ENCODE measurements at regions not wholly inside any gene's neighbourhood (a gene's known extent, or its start where the extent isn't known, plus 50 kb on each side); places are given as distances from the start of the nearest gene placed in this dataset.

- intact Hi-C loops (cut with DNase I): no loop called here
- ATAC-seq (no peak), DNase-seq (ENCODE audit: missing footprints) (no peak)
These were observed 61.6 kb upstream of the GZMB start for GRCh38 chr14:24695265-24696241.

DNA sequence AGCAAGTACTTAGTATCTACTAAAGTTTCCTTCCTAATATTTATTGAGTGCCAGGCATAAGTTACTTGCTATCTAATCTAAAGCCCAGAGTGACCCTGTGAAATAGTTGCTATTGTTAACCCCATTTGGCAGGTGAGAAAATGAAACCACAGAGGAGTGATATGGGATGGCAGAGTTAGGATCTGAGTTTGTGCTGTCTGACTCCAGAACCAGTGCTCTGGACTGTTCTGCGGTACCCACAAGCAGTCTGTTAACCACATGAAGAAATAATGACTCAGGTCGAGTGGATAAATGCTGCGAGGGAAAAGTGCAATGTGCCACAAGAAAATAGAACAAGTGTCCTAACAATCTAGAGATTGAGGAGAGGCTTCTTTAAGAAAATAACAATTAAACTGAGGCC is 60.7 kb upstream of the GZMB start:
- no peak for DNase-seq (ENCODE audit: missing footprints)
- ATAC-seq: no peak
- intact Hi-C loops (cut with DNase I): no loop called here

DNA sequence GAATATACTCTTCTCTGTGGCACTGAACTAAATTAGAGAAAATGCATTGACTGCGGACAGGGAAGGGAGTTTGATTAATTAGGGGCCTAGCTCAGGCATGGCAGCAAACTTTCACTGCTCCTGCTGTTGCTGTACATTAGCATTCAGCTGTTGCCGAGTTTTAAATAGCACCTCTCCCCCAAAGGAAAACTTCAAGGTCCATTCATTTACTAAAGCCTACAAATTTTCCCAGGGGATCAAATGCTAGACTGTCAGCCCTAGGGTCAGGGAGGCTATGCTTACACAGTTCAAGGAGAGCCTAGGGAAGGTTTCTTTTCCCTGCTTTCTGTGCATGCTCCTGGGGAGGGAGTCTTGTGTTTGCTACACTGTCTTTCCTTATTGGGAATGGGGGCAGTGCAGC is 60.0 kb upstream of the GZMB start:
- intact Hi-C loops (cut with DNase I): no loop called here
- no peak for ATAC-seq
- no peak for DNase-seq (ENCODE audit: missing footprints)

GRCh38 chr14:24693353-24693737 is 59.4 kb upstream of the GZMB start:
- ATAC-seq: no peak
- intact Hi-C loops (cut with DNase I): no loop called here
- DNase-seq (ENCODE audit: missing footprints): no peak

DNA sequence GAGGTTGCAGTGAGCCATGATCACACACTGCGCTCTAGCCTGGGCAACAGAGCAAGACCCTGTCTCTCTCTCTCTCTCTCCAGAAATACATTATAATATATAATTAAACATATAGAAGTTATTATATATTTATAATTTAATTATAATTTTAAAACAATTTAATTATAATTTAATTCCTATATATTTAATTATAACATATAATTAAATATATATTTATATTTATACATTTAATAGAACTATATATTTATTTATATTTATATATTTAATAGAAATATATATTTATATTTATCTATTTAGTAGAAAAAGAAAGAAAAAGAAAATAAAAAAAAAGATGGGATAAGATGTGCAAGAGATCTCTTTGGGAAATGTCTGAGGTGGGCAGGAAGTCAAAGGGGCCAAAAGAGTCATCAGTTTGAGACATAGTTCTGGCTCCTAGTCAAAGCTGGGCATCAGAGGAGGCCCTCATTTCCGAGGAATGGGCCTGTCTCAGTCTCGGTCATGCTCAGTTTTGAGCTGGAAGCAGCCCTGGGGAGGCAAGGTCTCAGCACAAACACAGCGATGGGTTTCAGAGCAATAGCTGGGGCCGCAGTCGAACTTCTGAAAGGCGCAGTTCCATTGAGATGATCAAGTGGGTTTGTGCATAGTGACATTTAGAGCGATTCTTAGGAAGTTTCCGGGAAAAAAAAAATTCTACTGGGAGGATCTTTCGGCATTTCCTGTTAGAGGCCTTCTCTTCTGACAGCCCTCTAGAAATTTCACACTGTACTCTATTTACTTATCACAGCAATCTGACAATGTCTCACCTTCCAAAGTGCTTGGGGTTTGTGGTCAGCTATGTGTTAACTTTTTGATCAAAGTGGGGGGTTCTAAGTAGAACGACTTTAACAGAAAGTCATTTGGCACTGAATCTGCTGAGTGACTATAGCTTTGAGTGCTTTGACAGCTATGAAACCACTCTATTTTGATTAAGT is 58.7 kb upstream of the GZMB start:
- DNase-seq (ENCODE audit: missing footprints) (peak; percentile 54), ATAC-seq (no peak)
- intact Hi-C loops (cut with DNase I): no loop called here

- intact Hi-C loops (cut with DNase I): no loop called here
- ATAC-seq (no peak), DNase-seq (ENCODE audit: missing footprints) (no peak)
These were observed 56.5 kb upstream of the GZMB start for GRCh38 chr14:24690492-24690891.

DNA sequence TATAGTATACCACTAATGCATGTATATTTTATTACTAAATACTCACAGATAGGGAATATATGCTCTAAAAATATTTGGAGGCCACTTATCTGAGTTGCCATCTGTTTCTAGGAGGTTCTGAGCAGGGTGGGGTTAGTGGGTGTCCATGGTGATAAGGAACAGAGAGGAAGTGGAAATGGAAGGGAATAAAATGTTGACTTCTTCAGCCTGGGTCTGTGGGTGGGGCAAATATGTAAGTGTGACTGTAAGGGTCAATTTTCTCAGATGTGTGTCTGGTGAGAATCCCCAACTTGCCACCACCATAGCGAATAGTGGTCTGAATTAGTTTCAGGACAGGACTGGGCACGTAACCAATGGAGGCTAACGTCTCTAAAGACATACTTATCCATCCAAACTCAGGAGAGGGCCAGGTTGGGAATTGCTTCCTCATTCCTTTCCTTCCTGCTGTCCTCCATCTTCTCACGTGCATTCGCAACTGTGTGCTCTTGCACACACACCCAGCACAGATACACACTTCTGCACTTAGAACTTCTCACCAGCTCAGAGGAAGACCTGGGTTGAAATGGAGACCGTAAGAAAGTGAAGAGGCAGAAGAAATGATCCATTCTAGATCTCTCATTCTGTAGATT is 54.2 kb upstream of the GZMB start:
- no peak for DNase-seq (ENCODE audit: missing footprints)
- ATAC-seq: no peak
- intact Hi-C loops (cut with DNase I): no loop called here
